ENCODE measurements at regions not wholly inside any gene's neighbourhood (a gene's known extent, or its start where the extent isn't known, plus 50 kb on each side); places are given as distances from the start of the nearest gene placed in this dataset.
"Not testable (repeated sequence)": the region's sequence is repeated elsewhere in the genome, so short reads cannot be mapped to it uniquely, and the experiment has no call there.

DNA sequence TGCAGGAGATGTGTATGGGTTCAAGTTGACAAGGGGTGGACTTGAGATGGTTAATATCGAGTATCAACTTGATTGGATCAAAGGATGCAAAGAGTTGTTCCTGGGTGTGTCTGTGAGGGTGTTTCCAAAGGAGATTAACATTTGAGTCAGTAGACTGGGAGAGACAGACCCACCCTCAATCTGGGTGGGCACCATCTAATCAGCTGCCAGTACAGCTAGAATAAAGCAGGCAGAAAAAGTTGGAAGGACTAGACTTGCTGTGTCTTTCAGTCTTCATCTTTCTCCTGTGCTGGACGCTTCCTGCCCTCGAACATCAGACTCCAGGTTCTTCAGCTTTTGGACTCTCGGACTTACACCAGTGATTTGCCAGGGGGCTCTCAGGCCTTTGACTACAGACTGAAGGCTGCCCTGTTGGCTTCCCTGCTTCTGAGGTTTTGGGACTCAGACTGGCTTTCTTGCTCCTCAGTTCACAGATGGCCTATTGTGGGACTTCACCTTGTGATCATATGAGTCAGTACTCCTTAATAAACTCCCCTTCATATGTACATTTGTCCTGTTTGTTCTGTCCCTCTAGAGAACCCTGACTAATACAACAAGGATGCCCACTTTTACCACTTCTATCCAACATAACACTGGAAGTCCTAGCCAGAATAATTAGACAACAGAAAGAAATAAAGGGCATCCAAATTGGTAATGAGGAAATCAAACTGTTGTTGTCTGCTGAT, 62.7 kb upstream of the KRAS start:
- TF ChIP-seq, protein P1, sequence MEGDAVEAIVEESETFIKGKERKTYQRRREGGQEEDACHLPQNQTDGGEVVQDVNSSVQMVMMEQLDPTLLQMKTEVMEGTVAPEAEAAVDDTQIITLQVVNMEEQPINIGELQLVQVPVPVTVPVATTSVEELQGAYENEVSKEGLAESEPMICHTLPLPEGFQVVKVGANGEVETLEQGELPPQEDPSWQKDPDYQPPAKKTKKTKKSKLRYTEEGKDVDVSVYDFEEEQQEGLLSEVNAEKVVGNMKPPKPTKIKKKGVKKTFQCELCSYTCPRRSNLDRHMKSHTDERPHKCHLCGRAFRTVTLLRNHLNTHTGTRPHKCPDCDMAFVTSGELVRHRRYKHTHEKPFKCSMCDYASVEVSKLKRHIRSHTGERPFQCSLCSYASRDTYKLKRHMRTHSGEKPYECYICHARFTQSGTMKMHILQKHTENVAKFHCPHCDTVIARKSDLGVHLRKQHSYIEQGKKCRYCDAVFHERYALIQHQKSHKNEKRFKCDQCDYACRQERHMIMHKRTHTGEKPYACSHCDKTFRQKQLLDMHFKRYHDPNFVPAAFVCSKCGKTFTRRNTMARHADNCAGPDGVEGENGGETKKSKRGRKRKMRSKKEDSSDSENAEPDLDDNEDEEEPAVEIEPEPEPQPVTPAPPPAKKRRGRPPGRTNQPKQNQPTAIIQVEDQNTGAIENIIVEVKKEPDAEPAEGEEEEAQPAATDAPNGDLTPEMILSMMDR (conservative IDR thresholded peaks at IDR 0.05 in 1 of 2, IDR thresholded peaks at IDR 0.05 in 1 of 2; ENCODE audit: extremely low read depth in 1 of 2, insufficient read depth in 1 of 2, low read depth in 1 of 2, low read length in 2 of 2): not testable (repeated sequence)
- not testable (repeated sequence) for TF ChIP-seq EZH2 (IDR thresholded peaks at IDR 0.05; ENCODE audit: borderline replicate concordance, low read length)
